ENCODE measurements at regions not wholly inside any gene's neighbourhood (a gene's known extent, or its start where the extent isn't known, plus 50 kb on each side); places are given as distances from the start of the nearest gene placed in this dataset.

GRCh38 chrX:129111081-129111798 is 412.1 kb downstream of the SMARCA1 start:
- no peaks in the 10 kb centered on the region for H4K20me1 ChIP-seq (ENCODE audit: insufficient read depth, low read length)
- no peaks in the 10 kb centered on the region for H3K36me3 ChIP-seq (replicated peaks; ENCODE audit: insufficient read depth, low read length)
- TF ChIP-seq EZH2 (optimal IDR thresholded peaks at IDR 0.05; ENCODE audit: low read depth, low read length): no peak
- TF ChIP-seq CTCF (IDR thresholded peaks at IDR 0.05; ENCODE audit: low read length): no peak
- TF ChIP-seq EZH2phosphoT487 (IDR thresholded peaks at IDR 0.05; ENCODE audit: low read length): no peak
- no peak for DNase-seq
- H3K9me2 ChIP-seq (replicated peaks; ENCODE audit: insufficient read depth, low read length): no peaks in the 10 kb centered on the region
- H3F3A ChIP-seq (ENCODE audit: insufficient read depth, low read length): no peaks in the 10 kb centered on the region
- H2AFZ ChIP-seq (ENCODE audit: low read length): no peak overlapping the region
- no peaks in the 10 kb centered on the region for H3K9me3 ChIP-seq (replicated peaks; ENCODE audit: insufficient read depth, low read length)
- H3K9ac ChIP-seq (ENCODE audit: low read length): no peak overlapping the region
- no peak overlapping the region for H3K4me3 ChIP-seq (ENCODE audit: low read length)
- no peaks in the 10 kb centered on the region for H3K4me1 ChIP-seq (ENCODE audit: low read length)
- H3K4me2 ChIP-seq (ENCODE audit: low read depth, low read length): no peak overlapping the region
- H3K79me2 ChIP-seq (ENCODE audit: low read length): no peaks in the 10 kb centered on the region
- no peaks in the 10 kb centered on the region for H3K27me3 ChIP-seq (replicated peaks; ENCODE audit: insufficient read depth, low read length)
- H3K27ac ChIP-seq (ENCODE audit: low read length): no peak overlapping the region

DNA sequence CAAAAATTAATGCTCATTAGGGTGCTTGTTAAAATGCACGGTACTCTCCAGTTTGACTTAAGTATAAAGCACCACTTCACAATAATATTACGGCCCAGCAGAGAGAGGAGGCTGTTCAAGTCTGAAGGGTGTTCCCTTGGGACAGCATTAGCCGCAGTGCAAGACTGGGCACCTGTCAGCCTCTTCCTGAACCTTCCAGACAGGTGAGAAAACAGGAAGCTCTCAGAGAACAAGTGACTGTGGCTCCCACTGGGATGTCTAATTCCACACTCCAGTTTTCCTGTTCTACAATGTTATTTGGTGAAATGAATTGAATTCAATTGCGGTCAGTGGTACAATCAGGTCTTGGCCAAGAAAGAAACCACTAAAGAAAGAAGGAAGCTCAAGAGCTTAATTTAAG is 414.4 kb downstream of the SMARCA1 start:
- Histone ChIP-seq H3K9me3 (replicated peaks; ENCODE audit: insufficient read depth, low read length) (no peaks in the 10 kb centered on the region), H3K36me3 (replicated peaks; ENCODE audit: insufficient read depth, low read length) (no peaks in the 10 kb centered on the region), H3F3A (ENCODE audit: insufficient read depth, low read length) (no peaks in the 10 kb centered on the region), H3K4me3 (ENCODE audit: low read length) (no peak overlapping the region), H2AFZ (ENCODE audit: low read length) (no peak overlapping the region), H3K9ac (ENCODE audit: low read length) (no peak overlapping the region), H4K20me1 (ENCODE audit: insufficient read depth, low read length) (no peaks in the 10 kb centered on the region), H3K4me1 (ENCODE audit: low read length) (no peaks in the 10 kb centered on the region), H3K27ac (ENCODE audit: low read length) (no peak overlapping the region), H3K4me2 (ENCODE audit: low read depth, low read length) (no peak overlapping the region), H3K9me2 (replicated peaks; ENCODE audit: insufficient read depth, low read length) (no peaks in the 10 kb centered on the region), H3K27me3 (replicated peaks; ENCODE audit: insufficient read depth, low read length) (no peaks in the 10 kb centered on the region), H3K79me2 (ENCODE audit: low read length) (no peaks in the 10 kb centered on the region)
- TF ChIP-seq CTCF (IDR thresholded peaks at IDR 0.05; ENCODE audit: low read length): no peak
- no peak for TF ChIP-seq EZH2phosphoT487 (IDR thresholded peaks at IDR 0.05; ENCODE audit: low read length)
- no peak for TF ChIP-seq EZH2 (optimal IDR thresholded peaks at IDR 0.05; ENCODE audit: low read depth, low read length)
- no peak for DNase-seq

DNA sequence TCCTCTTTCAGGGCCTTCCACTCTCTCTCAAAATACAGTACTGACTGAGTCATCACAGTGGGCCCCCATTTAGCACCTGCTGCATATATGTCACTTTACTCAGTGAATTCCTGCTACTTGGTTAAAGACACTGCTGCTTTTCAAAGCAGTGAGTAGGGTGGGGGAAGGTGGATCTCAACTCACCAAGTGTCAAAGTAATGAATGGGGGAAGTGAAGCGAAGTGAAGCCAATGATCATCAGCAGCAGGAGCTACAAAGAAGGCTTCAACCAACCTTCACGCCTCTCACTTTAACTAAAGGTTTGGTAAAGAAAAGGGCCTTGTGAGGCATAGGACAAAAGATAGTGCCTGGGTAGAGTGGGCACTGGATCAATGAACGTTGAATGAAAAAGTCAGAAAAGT is 424.1 kb downstream of the SMARCA1 start:
- H3K79me2 ChIP-seq (ENCODE audit: low read length): no peaks in the 10 kb centered on the region
- no peak overlapping the region for H3K9ac ChIP-seq (ENCODE audit: low read length)
- H3K4me3 ChIP-seq (ENCODE audit: low read length): no peak overlapping the region
- no peak overlapping the region for H3K4me2 ChIP-seq (ENCODE audit: low read depth, low read length)
- no peaks in the 10 kb centered on the region for H3K27me3 ChIP-seq (replicated peaks; ENCODE audit: insufficient read depth, low read length)
- H3K9me3 ChIP-seq (replicated peaks; ENCODE audit: insufficient read depth, low read length): no peaks in the 10 kb centered on the region
- H3K9me2 ChIP-seq (replicated peaks; ENCODE audit: insufficient read depth, low read length): no peaks in the 10 kb centered on the region
- H3K36me3 ChIP-seq (replicated peaks; ENCODE audit: insufficient read depth, low read length): no peaks in the 10 kb centered on the region
- no peak for DNase-seq
- TF ChIP-seq CTCF (IDR thresholded peaks at IDR 0.05; ENCODE audit: low read length): no peak
- no peak overlapping the region for H3K27ac ChIP-seq (ENCODE audit: low read length)
- H2AFZ ChIP-seq (ENCODE audit: low read length): no peak overlapping the region
- H3F3A ChIP-seq (ENCODE audit: insufficient read depth, low read length): no peaks in the 10 kb centered on the region
- H4K20me1 ChIP-seq (ENCODE audit: insufficient read depth, low read length): no peaks in the 10 kb centered on the region
- no peaks in the 10 kb centered on the region for H3K4me1 ChIP-seq (ENCODE audit: low read length)
